ENCODE measurements at regions not wholly inside any gene's neighbourhood (a gene's known extent, or its start where the extent isn't known, plus 50 kb on each side); places are given as distances from the start of the nearest gene placed in this dataset.

- TF ChIP-seq CTBP1 (IDR thresholded peaks at IDR 0.05; ENCODE audit: borderline replicate concordance) (no peak), ZNF384 (IDR thresholded peaks at IDR 0.05) (no peak), NFRKB (IDR thresholded peaks at IDR 0.05) (no peak)
Observed at GRCh38 chr16:35557731-35558130, 2098.3 kb downstream of the TP53TG3F start.

All from HEK293T (cell line).